Fibroblast of peridontal ligament (primary cell): ENCODE measurements at regions not wholly inside any gene's neighbourhood (a gene's known extent, or its start where the extent isn't known, plus 50 kb on each side); places are given as distances from the start of the nearest gene placed in this dataset.

Experiments used
- DNase-seq: peaks from one replicate; pipeline ENCODE4 v3.0.0-alpha.2; 2010; ENCODE audit errors: extremely low read depth

GRCh38 chrX:107502316-107502715 is 52.9 kb downstream of the FRMPD3 start:
- no peak for DNase-seq

- DNase-seq: no peak
Observed at GRCh38 chrX:107504006-107504405, 54.6 kb downstream of the FRMPD3 start.

DNA sequence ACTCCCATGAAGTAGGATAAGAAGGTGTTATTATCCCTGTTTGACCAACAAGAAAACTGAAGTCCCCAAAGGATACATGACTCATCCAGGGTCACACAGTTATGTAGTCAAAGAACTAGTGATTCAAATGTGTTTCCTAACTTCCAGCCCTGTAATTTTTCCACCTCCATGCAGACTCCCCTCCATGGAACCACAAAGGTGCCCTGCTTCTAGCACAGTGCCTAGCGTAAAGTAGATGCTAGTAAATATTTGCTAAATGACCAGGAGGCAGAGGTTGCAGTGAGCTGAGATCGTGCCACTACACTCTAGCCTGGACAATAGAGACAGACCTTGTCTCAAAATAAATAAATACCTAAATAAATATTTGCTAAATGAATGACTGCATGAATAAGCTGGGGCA is 55.8 kb downstream of the FRMPD3 start:
- DNase-seq: no peak

- no peak for DNase-seq
Observed at GRCh38 chrX:107506596-107507031, 57.2 kb downstream of the FRMPD3 start.

- no peak for DNase-seq
Observed at GRCh38 chrX:107507093-107507743, 57.8 kb downstream of the FRMPD3 start.

GRCh38 chrX:107507744-107508117 is 58.3 kb downstream of the FRMPD3 start:
- no peak for DNase-seq

DNA sequence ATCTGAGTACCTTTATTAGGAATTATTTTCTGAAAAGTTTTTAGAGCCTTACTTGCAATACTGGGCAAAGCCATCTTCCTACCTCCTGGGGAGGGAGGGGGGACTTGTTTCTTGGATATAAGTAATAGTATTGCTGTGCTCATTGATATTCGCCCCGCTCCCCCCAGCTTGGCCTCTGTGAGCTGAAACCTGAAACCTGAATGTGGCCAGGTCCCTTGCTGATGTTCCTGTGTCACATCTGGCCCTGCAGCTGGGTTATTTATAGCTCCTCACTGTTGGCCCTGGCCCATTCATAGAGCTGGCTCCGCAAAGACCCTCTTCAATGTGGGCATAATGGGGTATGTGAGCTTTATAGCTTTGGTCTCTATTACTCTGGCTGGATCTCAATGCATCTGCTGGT is 59.5 kb downstream of the FRMPD3 start:
- DNase-seq: no peak

DNA sequence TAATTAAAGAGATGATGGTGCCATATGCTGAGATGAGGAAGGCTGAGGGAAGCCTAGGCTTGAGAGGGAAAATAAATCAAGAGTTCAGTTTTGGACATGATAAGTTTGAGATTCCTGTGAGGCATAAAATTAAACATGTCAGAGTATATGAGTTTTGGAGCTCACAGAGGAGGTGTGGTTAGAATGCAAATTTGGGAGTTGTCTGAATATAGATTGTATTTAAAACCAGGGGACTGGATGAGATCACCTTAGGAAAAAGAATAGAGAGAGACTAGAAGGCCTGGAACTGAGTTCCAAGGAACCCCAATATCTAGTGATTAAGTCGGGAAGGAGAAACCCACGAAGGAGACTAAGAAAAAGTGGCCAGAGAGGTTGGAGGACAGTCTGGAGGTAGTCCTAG is 65.5 kb downstream of the FRMPD3 start:
- no peak for DNase-seq

- DNase-seq: no peak
Observed at GRCh38 chrX:107521877-107522586, 72.6 kb downstream of the FRMPD3 start.

GRCh38 chrX:107522901-107523300 is 73.4 kb downstream of the FRMPD3 start:
- DNase-seq: no peak

GRCh38 chrX:107526141-107526540 is 76.7 kb downstream of the FRMPD3 start:
- DNase-seq: no peak

DNA sequence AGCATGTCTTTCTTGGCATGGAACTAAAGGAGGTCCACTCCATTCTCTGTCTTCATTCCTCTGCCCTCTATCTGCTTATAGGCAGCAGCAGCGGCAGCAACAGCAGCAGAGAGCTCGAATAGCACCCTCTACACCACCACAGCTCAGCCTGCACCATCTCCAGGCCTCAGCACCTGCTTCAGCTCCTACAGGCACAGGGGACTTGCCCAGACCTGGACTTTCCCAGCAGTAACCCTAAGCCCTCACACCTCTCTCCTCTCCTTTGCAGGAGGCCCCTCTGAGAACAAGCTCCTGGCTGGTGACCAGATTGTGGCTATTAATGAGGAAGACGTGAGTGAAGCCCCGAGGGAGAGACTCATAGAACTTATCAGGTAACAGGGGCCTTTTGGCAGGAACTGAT is 80.7 kb downstream of the FRMPD3 start:
- DNase-seq: no peak

DNA sequence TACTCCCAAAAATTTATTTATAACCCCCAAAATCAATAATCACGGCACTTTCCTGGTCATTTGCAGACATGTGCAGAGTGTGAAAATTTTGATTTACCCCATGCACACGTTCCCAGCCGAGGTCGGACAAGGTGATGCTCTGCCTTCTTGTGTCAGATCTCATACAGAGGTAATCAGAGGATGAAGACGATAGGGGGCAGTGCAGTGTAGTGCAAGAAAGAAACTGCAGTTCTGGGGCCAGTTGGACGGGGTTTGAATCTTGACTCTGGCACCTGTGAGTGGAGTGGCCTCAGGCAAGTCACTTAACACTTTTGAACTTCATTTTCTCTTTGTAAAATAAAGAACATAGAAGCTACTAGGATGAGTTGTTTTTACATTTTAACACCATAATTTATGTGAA is 88.4 kb downstream of the FRMPD3 start:
- DNase-seq: peak; percentile 51

DNA sequence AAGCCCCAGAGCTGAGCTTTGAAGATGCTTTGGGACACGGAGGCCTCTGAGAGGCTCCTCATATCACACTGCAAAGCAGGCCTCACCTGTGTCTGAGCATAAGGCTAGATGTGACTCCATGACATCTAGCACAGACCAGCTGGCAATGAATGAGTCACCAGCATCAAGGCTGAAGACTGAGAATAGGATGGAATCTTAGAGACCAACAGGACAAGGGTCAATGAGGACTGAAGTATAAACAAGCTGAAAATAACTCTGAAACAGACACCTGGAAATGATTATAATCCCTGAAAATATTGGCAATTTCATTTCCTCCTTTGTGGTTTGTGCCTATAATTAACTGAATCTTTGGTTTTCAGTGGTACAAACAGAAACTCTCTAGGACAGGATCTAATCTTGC is 87.1 kb upstream of the PRPS1 start:
- DNase-seq: peak; percentile 65

DNA sequence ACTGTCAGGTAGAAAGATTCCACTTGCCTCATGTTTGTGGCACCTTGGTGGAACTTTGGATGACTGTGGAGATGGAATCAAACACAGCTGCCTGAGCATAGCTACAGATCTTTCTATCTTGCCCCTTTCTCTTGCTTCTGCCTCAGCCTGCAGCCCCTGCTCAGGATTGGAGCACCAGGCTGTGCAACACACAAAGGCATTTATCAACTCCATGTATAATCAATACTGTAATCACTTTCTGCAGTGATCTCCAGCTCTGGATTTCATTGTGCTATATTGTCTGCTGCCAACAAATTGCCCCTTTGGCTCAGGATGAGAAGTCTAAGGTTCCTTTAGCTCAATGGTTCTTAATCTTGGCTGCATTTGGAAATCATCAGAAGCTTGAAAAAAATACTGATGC is 86.3 kb upstream of the PRPS1 start:
- DNase-seq: peak; percentile 27

DNA sequence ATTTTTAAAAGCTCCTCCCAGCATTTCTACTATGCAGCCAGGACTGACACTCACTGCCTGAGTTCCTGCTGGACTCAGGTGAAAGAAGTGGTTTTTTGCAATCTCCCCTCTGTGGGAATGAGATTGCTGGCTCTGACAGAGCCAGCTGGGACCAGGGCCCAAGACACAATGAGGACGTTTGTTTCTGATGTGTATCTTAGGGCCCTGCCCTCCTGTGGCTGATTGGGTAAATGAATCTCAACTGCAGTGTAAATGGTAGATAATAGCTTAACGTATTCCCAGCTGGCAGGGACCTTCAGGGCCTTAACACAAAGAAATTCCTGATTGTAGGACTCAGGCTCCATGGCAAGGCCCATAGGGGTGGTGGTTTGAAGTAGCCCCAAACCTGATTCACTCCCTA is 85.8 kb upstream of the PRPS1 start:
- DNase-seq: peak; percentile 23

- no peak for DNase-seq
Observed at GRCh38 chrX:107547621-107548020, 80.7 kb upstream of the PRPS1 start.

- no peak for DNase-seq
Observed at GRCh38 chrX:107548775-107549174, 79.5 kb upstream of the PRPS1 start.

- no peak for DNase-seq
Observed at GRCh38 chrX:107549504-107549903, 78.8 kb upstream of the PRPS1 start.

GRCh38 chrX:107551546-107551945 is 76.8 kb upstream of the PRPS1 start:
- DNase-seq: no peak

DNA sequence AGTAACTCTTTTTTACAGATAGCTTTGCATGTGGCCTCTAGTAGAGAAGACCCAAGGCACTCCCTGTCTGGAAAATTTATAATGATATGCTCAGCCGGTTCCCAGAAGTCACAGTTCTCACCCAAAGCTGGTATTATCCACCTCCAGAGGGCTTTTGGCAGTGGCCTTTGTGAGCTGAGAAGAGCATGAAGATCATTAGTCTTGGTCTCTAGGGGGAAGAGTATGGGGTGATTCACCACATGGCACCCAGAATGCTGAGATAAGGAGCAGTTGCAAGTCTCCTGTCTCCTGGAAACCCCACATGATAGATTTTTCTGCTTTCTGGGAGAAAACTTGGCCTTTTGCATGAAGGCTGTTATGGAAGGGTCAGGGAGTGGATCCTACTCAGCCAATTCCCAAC is 75.4 kb upstream of the PRPS1 start:
- DNase-seq: no peak

GRCh38 chrX:107556967-107557366 is 71.3 kb upstream of the PRPS1 start:
- no peak for DNase-seq

GRCh38 chrX:107559506-107559905 is 68.8 kb upstream of the PRPS1 start:
- DNase-seq: no peak

DNA sequence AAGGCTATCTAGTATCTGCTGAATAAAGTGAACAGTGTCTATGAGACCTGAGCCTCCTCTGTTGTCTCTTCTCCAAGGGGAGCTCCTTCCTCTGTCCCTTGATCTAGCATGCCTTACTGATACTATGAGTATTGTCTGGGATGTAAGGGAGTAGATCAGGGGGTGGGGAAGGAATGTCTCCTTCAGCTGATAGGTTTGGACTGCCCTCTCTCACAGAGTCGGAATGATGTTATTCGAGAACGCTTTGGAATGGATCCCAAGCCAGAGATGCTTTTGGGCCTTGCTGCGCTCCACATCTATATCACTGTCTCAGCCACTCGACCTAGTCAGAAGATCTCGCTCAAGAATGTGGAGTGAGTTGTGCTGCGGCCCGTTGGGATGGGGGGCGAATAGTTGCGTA is 68.3 kb upstream of the PRPS1 start:
- DNase-seq: no peak
